ENCODE measurements at regions not wholly inside any gene's neighbourhood (a gene's known extent, or its start where the extent isn't known, plus 50 kb on each side); places are given as distances from the start of the nearest gene placed in this dataset.

- DNase-seq (ENCODE audit: extremely low read depth, low read depth, low spot score): no peak
Measured at GRCh38 chr12:107223821-107224220, 130.5 kb upstream of the CRY1 start.

GRCh38 chr12:107225635-107226034, 132.3 kb upstream of the CRY1 start:
- no peak for DNase-seq (ENCODE audit: extremely low read depth, low read depth, low spot score)

GRCh38 chr12:107226126-107226525, 132.8 kb upstream of the CRY1 start:
- no peak for DNase-seq (ENCODE audit: extremely low read depth, low read depth, low spot score)

- DNase-seq (ENCODE audit: extremely low read depth, low read depth, low spot score): no peak
Measured at GRCh38 chr12:107228076-107228475, 134.7 kb upstream of the CRY1 start.

- DNase-seq (ENCODE audit: extremely low read depth, low read depth, low spot score): no peak
Measured at GRCh38 chr12:107229827-107230226, 136.5 kb upstream of the CRY1 start.

- no peak for DNase-seq (ENCODE audit: extremely low read depth, low read depth, low spot score)
Measured at GRCh38 chr12:107231303-107231702, 138.0 kb upstream of the CRY1 start.

- no peak for DNase-seq (ENCODE audit: extremely low read depth, low read depth, low spot score)
Measured at GRCh38 chr12:107233551-107233950, 140.2 kb upstream of the CRY1 start.

GRCh38 chr12:107235600-107235999, 142.3 kb upstream of the CRY1 start:
- no peak for DNase-seq (ENCODE audit: extremely low read depth, low read depth, low spot score)

GRCh38 chr12:107236824-107237511, 143.6 kb upstream of the CRY1 start:
- no peak for DNase-seq (ENCODE audit: extremely low read depth, low read depth, low spot score)

- no peak for DNase-seq (ENCODE audit: extremely low read depth, low read depth, low spot score)
Measured at GRCh38 chr12:107238296-107238695, 144.9 kb upstream of the CRY1 start.

GRCh38 chr12:107241411-107241810, 148.1 kb upstream of the CRY1 start:
- no peak for DNase-seq (ENCODE audit: extremely low read depth, low read depth, low spot score)

GRCh38 chr12:107242189-107242588, 148.8 kb upstream of the CRY1 start:
- no peak for DNase-seq (ENCODE audit: extremely low read depth, low read depth, low spot score)

GRCh38 chr12:107243341-107243740, 150.0 kb upstream of the CRY1 start:
- no peak for DNase-seq (ENCODE audit: extremely low read depth, low read depth, low spot score)

GRCh38 chr12:107244584-107244983, 151.2 kb upstream of the CRY1 start:
- DNase-seq (ENCODE audit: extremely low read depth, low read depth, low spot score): no peak

GRCh38 chr12:107247650-107248049, 154.3 kb upstream of the CRY1 start:
- no peak for DNase-seq (ENCODE audit: extremely low read depth, low read depth, low spot score)

- no peak for DNase-seq (ENCODE audit: extremely low read depth, low read depth, low spot score)
Measured at GRCh38 chr12:107248187-107248586, 154.8 kb upstream of the CRY1 start.

- DNase-seq (ENCODE audit: extremely low read depth, low read depth, low spot score): no peak
Measured at GRCh38 chr12:107251288-107251687, 157.9 kb upstream of the CRY1 start.

GRCh38 chr12:107253361-107253760, 160.0 kb upstream of the CRY1 start:
- no peak for DNase-seq (ENCODE audit: extremely low read depth, low read depth, low spot score)

GRCh38 chr12:107254258-107254856, 161.0 kb upstream of the CRY1 start:
- DNase-seq (ENCODE audit: extremely low read depth, low read depth, low spot score): no peak

GRCh38 chr12:107258780-107259179, 165.4 kb upstream of the CRY1 start:
- no peak for DNase-seq (ENCODE audit: extremely low read depth, low read depth, low spot score)

GRCh38 chr12:107263980-107264379, 170.6 kb upstream of the CRY1 start:
- DNase-seq (ENCODE audit: extremely low read depth, low read depth, low spot score): no peak

- DNase-seq (ENCODE audit: extremely low read depth, low read depth, low spot score): no peak
Measured at GRCh38 chr12:107264667-107265066, 171.3 kb upstream of the CRY1 start.

- DNase-seq (ENCODE audit: extremely low read depth, low read depth, low spot score): no peak
Measured at GRCh38 chr12:107267604-107268003, 174.3 kb upstream of the CRY1 start.
